WTC11 (cell line): ENCODE measurements at regions not wholly inside any gene's neighbourhood (a gene's known extent, or its start where the extent isn't known, plus 50 kb on each side); places are given as distances from the start of the nearest gene placed in this dataset.
A peak's percentile ranks its signal among the peaks of the same experiment; 100 is the strongest.

Experiments used
- ATAC-seq: fragments of 200-7000 bp; cut with Tn5 transposase; 2 replicates; pipeline ENCODE4 v1.10.0; 2021; ENCODE audit warnings: mild to moderate bottlenecking, moderate library complexity
- CTCF ChIA-PET: fragments of 300-600 bp; sonication (Branson Sonifier 250); formaldehyde crosslinking; loops from one replicate; lab custom pipeline; 2021; ENCODE audit warnings: antibody characterized with exemption; lab: Charles Lee
- POLR2A ChIA-PET: fragments of 350-600 bp; sonication (Branson Sonifier 250); formaldehyde crosslinking; loops from one replicate; lab custom pipeline; 2021; ENCODE audit warnings: antibody characterized with exemption; lab: Charles Lee
- DNase-seq: peaks from one replicate; pipeline ENCODE4 v3.0.0; 2021; ENCODE audit warnings: low spot score
- H3K27ac Mint-ChIP-seq: 2 replicates; pipeline ENCODE4 v1.8.0; 2021; ENCODE audit warnings: mixed read lengths
- H3K27me3 Mint-ChIP-seq: 2 replicates; pipeline ENCODE4 v1.8.0; 2021; ENCODE audit warnings: low read depth, mild to moderate bottlenecking, moderate library complexity, mixed read lengths
- H3K36me3 Mint-ChIP-seq: 2 replicates; pipeline ENCODE4 v1.8.0; 2021; ENCODE audit warnings: mixed read lengths
- H3K4me1 Mint-ChIP-seq: 2 replicates; pipeline ENCODE4 v1.8.0; 2022; ENCODE audit warnings: mixed read lengths
- H3K4me3 Mint-ChIP-seq: 2 replicates; pipeline ENCODE4 v1.8.0; 2021; ENCODE audit warnings: mild to moderate bottlenecking, moderate library complexity, mixed read lengths
- H3K9me3 Mint-ChIP-seq: 2 replicates; pipeline ENCODE4 v1.8.0; 2021; ENCODE audit warnings: mixed read lengths
- E2F4 ChIP-seq: sonication (generic); formaldehyde crosslinking; IDR thresholded peaks from 2 replicates; pipeline ENCODE4 v1.8.1; 2022; ENCODE audit warnings: low read depth, mild to moderate bottlenecking, moderate library complexity, missing genetic modification reagents, borderline replicate concordance
- FOXK1 ChIP-seq: sonication (generic); formaldehyde crosslinking; IDR thresholded peaks from 2 replicates; pipeline ENCODE4 v1.8.0; 2022; ENCODE audit warnings: mild to moderate bottlenecking, moderate library complexity, missing genetic modification reagents
- GRHL2 ChIP-seq: fragments of 250-450 bp; sonication (Bioruptor Pico); IDR thresholded peaks from 2 replicates; pipeline ENCODE4 v1.8.0; 2022; ENCODE audit warnings: mild to moderate bottlenecking, moderate library complexity; ENCODE audit not compliant: insufficient replicate concordance, severe bottlenecking
- STAT6 ChIP-seq: sonication (generic); formaldehyde crosslinking; conservative IDR thresholded peaks from 2 replicates; pipeline ENCODE4 v1.8.1; 2023; ENCODE audit warnings: mild to moderate bottlenecking, low read depth, missing genetic modification reagents, moderate library complexity
- ZNF416 ChIP-seq: fragments of 250-450 bp; sonication (Bioruptor Pico); IDR thresholded peaks from 2 replicates; pipeline ENCODE4 v1.9.0; 2021; ENCODE audit warnings: mild to moderate bottlenecking, inconsistent platforms
- TF ChIP-seq, protein P1 (sequence below): sonication (generic); formaldehyde crosslinking; IDR thresholded peaks from 2 replicates; pipeline ENCODE4 v1.8.0; 2022; ENCODE audit warnings: mild to moderate bottlenecking, missing genetic modification reagents

GRCh38 chr1:36532810-36533401 lies 50.2 kb upstream of the CSF3R start:
- H3K9me3 Mint-ChIP-seq = peaks cover 13% of the 10 kb centered on the region
- DNase-seq (no peak), ATAC-seq (no peak)
- H3K27ac Mint-ChIP-seq = no peak overlapping the region
- ChIA-PET POLR2A (no interaction called here), CTCF (interaction anchor here (0.5 to 2.7 kb wide), 5 partner anchors 10 to 76 kb away, joined by 3 to 14 read pairs (median 4); no protein-coding TSS in a partner anchor)
- H3K27me3 Mint-ChIP-seq = peaks cover 4% of the 10 kb centered on the region
- no peak overlapping the region for H3K4me3 Mint-ChIP-seq
- TF ChIP-seq E2F4 (CRISPR knock-in tag) (no peak), GRHL2 (no peak), ZNF416 (CRISPR knock-in tag) (0 out of 2 replicates have a peak, but pooled peaks have one; percentile 74), FOXK1 (CRISPR knock-in tag) (no peak), STAT6 (CRISPR knock-in tag) (no peak)
- TF ChIP-seq, protein P1, sequence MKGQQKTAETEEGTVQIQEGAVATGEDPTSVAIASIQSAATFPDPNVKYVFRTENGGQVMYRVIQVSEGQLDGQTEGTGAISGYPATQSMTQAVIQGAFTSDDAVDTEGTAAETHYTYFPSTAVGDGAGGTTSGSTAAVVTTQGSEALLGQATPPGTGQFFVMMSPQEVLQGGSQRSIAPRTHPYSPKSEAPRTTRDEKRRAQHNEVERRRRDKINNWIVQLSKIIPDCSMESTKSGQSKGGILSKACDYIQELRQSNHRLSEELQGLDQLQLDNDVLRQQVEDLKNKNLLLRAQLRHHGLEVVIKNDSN (CRISPR knock-in tag) = no peak
- H3K4me1 Mint-ChIP-seq = peaks cover 11% of the 10 kb centered on the region; the same call in 1 of the 2 replicates
- no peaks in the 10 kb centered on the region for H3K36me3 Mint-ChIP-seq
